Esophagus squamous epithelium (tissue), 5 donors: ENCODE measurements at regions not wholly inside any gene's neighbourhood (a gene's known extent, or its start where the extent isn't known, plus 50 kb on each side); places are given as distances from the start of the nearest gene placed in this dataset.

Source experiments
- DNase-seq: peaks from one replicate; lab custom pipeline; 2025; lab: John Stamatoyannopoulos, UW
- H3K27ac ChIP-seq, 4 donors: fragments of 200-600 bp; sonication (generic); one replicate each; pipeline ENCODE4 v1.5.1; 2016 to 2019; ENCODE audit warnings: mild to moderate bottlenecking in 1 of 4
- H3K27me3 ChIP-seq, 4 donors: fragments of 200-600 bp; sonication (generic); 1 replicate in 3 of 4; 2 replicates in 1 of 4; pipeline versions ENCODE4 v1.5.1 to v1.6.0; 2017 to 2021; ENCODE audit warnings: antibody characterized with exemption in 1 of 4
- H3K36me3 ChIP-seq, 3 donors: fragments of 200-600 bp; sonication (generic); one replicate each; pipeline ENCODE4 v1.5.1; 2016 to 2019
- H3K4me1 ChIP-seq, 3 donors: fragments of 200-600 bp; sonication (generic); one replicate each; pipeline ENCODE4 v1.5.1; 2017 to 2019
- H3K4me3 ChIP-seq, 4 donors: fragments of 200-600 bp; sonication (generic); 1 replicate in 3 of 4; 2 replicates in 1 of 4; pipeline ENCODE4 v1.5.1; 2016 to 2019; ENCODE audit warnings: mild to moderate bottlenecking in 2 of 4, moderate library complexity in 1 of 4
- H3K9me3 ChIP-seq, 3 donors: fragments of 200-600 bp; sonication (generic); one replicate each; pipeline ENCODE4 v1.5.1; 2016 to 2019
- POLR2A ChIP-seq, 4 donors: fragments of 450-650 bp; IDR thresholded peaks; one replicate each; pipeline ENCODE4 v1.6.1; 2017; ENCODE audit warnings: antibody characterized with exemption in 4 of 4, mild to moderate bottlenecking in 4 of 4, moderate library complexity in 3 of 4
- WGBS, 2 donors: methylation state at CpG; one replicate each; pipeline ENCODE4 v1.1.5; 2018; 5-methylcytosine and 5-hydroxymethylcytosine counted together
- intact Hi-C: fragments of 100-400 bp; cut with DNase I; formaldehyde crosslinking; loops from one replicate; pipeline ENCODE4 v1.15.0; 2022
- TF ChIP-seq, protein P1 (sequence below), 6 experiments: fragments of 450-650 bp in 4 of 6; fragments of 200-600 bp in 2 of 6; sonication (generic) in 2 of 6; IDR thresholded peaks; one replicate each; pipeline ENCODE4 v1.5.1; 2016 to 2019; ENCODE audit warnings: antibody characterized with exemption in 6 of 6, mild to moderate bottlenecking in 4 of 6, moderate library complexity in 4 of 6
- donor health status: DM: yes; HTN: yes; CAD: no.

GRCh38 chr11:126122863-126123262 is 60.2 kb upstream of the CDON start:
- H3K4me1 ChIP-seq: peaks cover 4 to 34% (median 10%) of the 10 kb centered on the region in 3 donors
- no peak for TF ChIP-seq POLR2A (IDR thresholded peaks at IDR 0.05)
- TF ChIP-seq, protein P1, sequence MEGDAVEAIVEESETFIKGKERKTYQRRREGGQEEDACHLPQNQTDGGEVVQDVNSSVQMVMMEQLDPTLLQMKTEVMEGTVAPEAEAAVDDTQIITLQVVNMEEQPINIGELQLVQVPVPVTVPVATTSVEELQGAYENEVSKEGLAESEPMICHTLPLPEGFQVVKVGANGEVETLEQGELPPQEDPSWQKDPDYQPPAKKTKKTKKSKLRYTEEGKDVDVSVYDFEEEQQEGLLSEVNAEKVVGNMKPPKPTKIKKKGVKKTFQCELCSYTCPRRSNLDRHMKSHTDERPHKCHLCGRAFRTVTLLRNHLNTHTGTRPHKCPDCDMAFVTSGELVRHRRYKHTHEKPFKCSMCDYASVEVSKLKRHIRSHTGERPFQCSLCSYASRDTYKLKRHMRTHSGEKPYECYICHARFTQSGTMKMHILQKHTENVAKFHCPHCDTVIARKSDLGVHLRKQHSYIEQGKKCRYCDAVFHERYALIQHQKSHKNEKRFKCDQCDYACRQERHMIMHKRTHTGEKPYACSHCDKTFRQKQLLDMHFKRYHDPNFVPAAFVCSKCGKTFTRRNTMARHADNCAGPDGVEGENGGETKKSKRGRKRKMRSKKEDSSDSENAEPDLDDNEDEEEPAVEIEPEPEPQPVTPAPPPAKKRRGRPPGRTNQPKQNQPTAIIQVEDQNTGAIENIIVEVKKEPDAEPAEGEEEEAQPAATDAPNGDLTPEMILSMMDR (IDR thresholded peaks at IDR 0.05): no peak
- H3K4me3 ChIP-seq: no peak overlapping the region
- no peaks in the 10 kb centered on the region for H3K27me3 ChIP-seq
- H3K36me3 ChIP-seq: no peaks in the 10 kb centered on the region
- H3K9me3 ChIP-seq: no peaks in the 10 kb centered on the region
- intact Hi-C loops: no loop called here
- WGBS, 2 donors: 15 to 28% methylated on average over 3 of the region's 3 CpGs
- no peak for DNase-seq
- H3K27ac ChIP-seq: peak overlapping the region in 3 of 4 donors; percentile 51 to 70 (median 59)

DNA sequence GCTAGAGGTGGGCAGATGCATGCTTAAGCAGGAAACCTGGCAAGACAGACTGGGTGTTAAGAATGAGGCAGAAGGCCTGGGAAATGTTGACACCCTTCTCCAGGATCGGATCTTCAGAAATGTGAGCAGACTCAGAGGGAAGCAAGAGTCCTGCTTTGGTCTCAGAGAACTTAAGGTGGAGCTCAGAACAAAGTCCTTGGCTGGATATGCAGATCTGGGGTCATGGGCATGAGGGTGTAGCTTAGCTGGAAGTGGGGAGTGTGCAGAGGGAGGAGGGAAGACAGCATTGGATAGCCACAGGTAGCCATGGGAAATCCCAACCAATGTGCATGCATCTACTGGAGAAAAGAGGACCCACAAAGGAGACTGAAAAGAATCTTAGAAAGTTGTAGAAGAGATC is 58.6 kb upstream of the CDON start:
- intact Hi-C loops: no loop called here
- TF ChIP-seq, protein P1 (IDR thresholded peaks at IDR 0.05): no peak
- TF ChIP-seq POLR2A (IDR thresholded peaks at IDR 0.05): no peak
- WGBS, 2 donors: 83% methylated on average over 1 of the region's 1 CpG
- Histone ChIP-seq H3K4me1 (peaks cover 8 to 35% (median 13%) of the 10 kb centered on the region in 3 donors), H3K36me3 (no peaks in the 10 kb centered on the region), H3K27ac (no peak overlapping the region), H3K9me3 (no peaks in the 10 kb centered on the region), H3K4me3 (no peak overlapping the region), H3K27me3 (peaks cover 0 to 7% (median 0%) of the 10 kb centered on the region in 4 donors)
- no peak for DNase-seq

DNA sequence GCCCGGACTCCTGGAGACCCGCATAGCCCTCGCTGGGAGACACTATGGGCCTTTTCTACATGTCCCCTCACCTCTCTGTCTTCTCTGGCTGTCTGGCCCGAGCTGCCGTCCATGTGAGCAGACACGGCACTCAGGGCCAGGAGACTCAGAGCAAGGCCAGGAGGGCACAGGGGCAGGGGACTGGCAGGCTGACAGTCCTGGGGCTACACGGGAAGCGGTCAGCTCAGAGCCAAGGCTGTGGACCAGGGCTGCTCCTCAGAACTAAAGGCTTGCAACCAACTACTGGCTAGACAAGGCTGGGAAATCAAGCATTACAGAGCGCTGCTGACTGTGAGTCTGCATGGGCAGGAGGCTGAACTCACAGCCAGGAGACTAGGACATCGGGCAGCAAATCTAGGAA is 56.1 kb upstream of the CDON start:
- TF ChIP-seq, protein P1 (IDR thresholded peaks at IDR 0.05): no peak
- TF ChIP-seq POLR2A (IDR thresholded peaks at IDR 0.05): no peak
- Histone ChIP-seq H3K36me3 (no peaks in the 10 kb centered on the region), H3K27ac (no peak overlapping the region), H3K9me3 (no peaks in the 10 kb centered on the region), H3K4me1 (peaks cover 33 to 51% (median 36%) of the 10 kb centered on the region in 3 donors), H3K27me3 (peaks cover 0 to 10% (median 0%) of the 10 kb centered on the region in 4 donors), H3K4me3 (no peak overlapping the region)
- WGBS, 2 donors: 83 to 90% methylated on average over 4 to 5 of the region's 10 CpGs
- no peak for DNase-seq
- intact Hi-C loops: no loop called here

DNA sequence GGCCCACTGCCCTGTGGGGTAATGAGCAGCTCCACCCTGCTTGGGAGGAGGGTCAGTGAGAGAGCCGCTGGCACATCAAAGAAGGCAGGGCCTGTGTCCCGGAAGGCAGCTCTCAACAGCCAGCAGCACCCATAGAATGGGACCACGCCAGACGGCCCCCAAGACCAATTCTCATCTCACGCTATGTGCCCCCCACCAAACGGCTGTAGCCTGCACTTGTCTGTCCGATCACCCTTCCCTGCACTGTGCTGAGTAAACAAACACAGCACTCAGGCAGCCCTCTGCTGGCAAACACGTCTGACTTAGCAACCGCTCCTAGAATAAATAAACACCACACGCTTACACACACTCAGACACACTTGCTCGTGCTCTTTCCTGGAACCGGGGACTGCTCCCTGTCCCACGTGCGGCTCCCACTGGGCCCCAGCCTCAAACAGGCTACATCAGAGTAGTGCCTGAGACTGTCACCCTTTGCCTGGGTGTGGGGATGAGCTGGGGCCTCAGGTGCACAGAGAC is 53.2 kb upstream of the CDON start:
- 4 to 17% methylated on average over 4 to 14 of the region's 14 CpGs for WGBS, 2 donors
- TF ChIP-seq, protein P1 (IDR thresholded peaks at IDR 0.05): peak in 2 of 6 experiments; percentile 27 to 36
- no peak for TF ChIP-seq POLR2A (IDR thresholded peaks at IDR 0.05)
- Histone ChIP-seq H3K9me3 (no peaks in the 10 kb centered on the region), H3K27ac (peak overlapping the region; percentile 29 to 89 (median 77)), H3K27me3 (peaks cover 0 to 31% (median 0%) of the 10 kb centered on the region in 4 donors), H3K4me1 (peaks cover 29 to 46% (median 40%) of the 10 kb centered on the region in 3 donors), H3K36me3 (no peaks in the 10 kb centered on the region), H3K4me3 (no peak overlapping the region)
- intact Hi-C loops: no loop called here
- no peak for DNase-seq

GRCh38 chr11:126115127-126115495 is 52.4 kb upstream of the CDON start:
- Histone ChIP-seq H3K27ac (peak overlapping the region; percentile 29 to 89 (median 77)), H3K4me3 (no peak overlapping the region), H3K36me3 (no peaks in the 10 kb centered on the region), H3K4me1 (peaks cover 29 to 46% (median 40%) of the 10 kb centered on the region in 3 donors), H3K9me3 (no peaks in the 10 kb centered on the region), H3K27me3 (peaks cover 0 to 31% (median 0%) of the 10 kb centered on the region in 4 donors)
- intact Hi-C loops: no loop called here
- TF ChIP-seq, protein P1 (IDR thresholded peaks at IDR 0.05): no peak
- no peak for TF ChIP-seq POLR2A (IDR thresholded peaks at IDR 0.05)
- 19 to 27% methylated on average over 2 to 4 of the region's 4 CpGs for WGBS, 2 donors
- no peak for DNase-seq
